SK-N-SH (cell line): ENCODE measurements at regions not wholly inside any gene's neighbourhood (a gene's known extent, or its start where the extent isn't known, plus 50 kb on each side); places are given as distances from the start of the nearest gene placed in this dataset.

Experiments used
- CTCF ChIA-PET: fragments of 300-600, 350-600 bp; formaldehyde crosslinking; extraction: SDS; loops from one replicate; lab custom pipeline; 2021; lab: Yijun Ruan, JAX
- POLR2A ChIA-PET: fragments of 350-600 bp; sonication (Branson Sonifier 250); formaldehyde crosslinking; extraction: SDS; loops from one replicate; lab custom pipeline; 2020; ENCODE audit warnings: antibody characterized with exemption, inconsistent platforms; lab: Yijun Ruan, JAX
- DNase-seq: peaks from one replicate; pipeline ENCODE4 v3.0.0; 2012
- H2AFZ ChIP-seq: fragments of 200-600 bp; sonication (generic); 2 replicates; pipeline ENCODE4 v1.8.1; 2016; ENCODE audit warnings: antibody characterized with exemption, mild to moderate bottlenecking, low read depth
- H3F3A ChIP-seq: fragments of 200-600 bp; sonication (generic); replicated peaks from 2 replicates; pipeline ENCODE3; 2016; ENCODE audit warnings: antibody characterized with exemption, mild to moderate bottlenecking; ENCODE audit not compliant: insufficient read depth
- H3K27ac ChIP-seq, 2 experiments: fragments of 200-500 bp in 1 of 2; fragments of 200-600 bp in 1 of 2; sonication (Bioruptor generic) in 1 of 2; sonication (generic), shearing (Covaris generic) in 1 of 2; 2 replicates each; pipeline versions ENCODE4 v1.5.1 to v1.6.1; 2014 to 2016; ENCODE audit warnings: low read depth in 2 of 2, inconsistent platforms in 1 of 2, low read length in 1 of 2, mild to moderate bottlenecking in 1 of 2, mixed read lengths in 1 of 2
- H3K27me3 ChIP-seq: fragments of 200-600 bp; sonication (generic), shearing (Covaris generic); 2 replicates; pipeline ENCODE4 v1.6.1; 2016; ENCODE audit warnings: mixed run types; ENCODE audit not compliant: insufficient read depth
- H3K36me3 ChIP-seq, 2 experiments: fragments of 200-500 bp in 1 of 2; fragments of 200-600 bp in 1 of 2; sonication (Bioruptor generic) in 1 of 2; sonication (generic) in 1 of 2; replicated peaks in 1 of 2; 2 replicates each; pipeline versions ENCODE3 to v1.5.1; 2014 to 2016; ENCODE audit warnings: low read length in 1 of 2, mild to moderate bottlenecking in 1 of 2; ENCODE audit not compliant: insufficient read depth in 2 of 2, control insufficient read depth in 1 of 2
- H3K4me1 ChIP-seq, 2 experiments: fragments of 200-500 bp in 1 of 2; fragments of 200-600 bp in 1 of 2; sonication (Bioruptor generic) in 1 of 2; sonication (generic), shearing (Covaris generic) in 1 of 2; 2 replicates each; pipeline versions ENCODE4 v1.5.1 to v1.6.1; 2014 to 2016; ENCODE audit warnings: low read depth in 1 of 2, low read length in 1 of 2, mixed run types in 1 of 2; ENCODE audit not compliant: insufficient read depth in 2 of 2, control insufficient read depth in 1 of 2
- H3K4me2 ChIP-seq: fragments of 200-600 bp; sonication (generic), shearing (Covaris generic); 2 replicates; pipeline ENCODE4 v1.6.1; 2017; ENCODE audit warnings: mixed run types
- H3K4me3 ChIP-seq, 2 experiments: fragments of 200-500 bp in 1 of 2; fragments of 200-600 bp in 1 of 2; sonication (Bioruptor generic) in 1 of 2; sonication (generic), shearing (Covaris generic) in 1 of 2; 2 replicates each; pipeline versions ENCODE4 v1.5.1 to v1.8.1; 2014 to 2016; ENCODE audit warnings: low read depth in 2 of 2, inconsistent platforms in 1 of 2, low read length in 1 of 2, mild to moderate bottlenecking in 1 of 2, mixed read lengths in 1 of 2, moderate library complexity in 1 of 2
- H3K79me2 ChIP-seq: fragments of 200-600 bp; sonication (generic); 2 replicates; pipeline ENCODE4 v1.8.1; 2017; ENCODE audit warnings: mild to moderate bottlenecking; ENCODE audit not compliant: insufficient read depth
- H3K9ac ChIP-seq: fragments of 200-600 bp; sonication (generic); 2 replicates; pipeline ENCODE4 v1.6.1; 2017; ENCODE audit warnings: mixed run types
- H3K9me2 ChIP-seq: fragments of 200-600 bp; sonication (generic); 2 replicates; pipeline ENCODE4 v1.6.1; 2017; ENCODE audit warnings: mixed run types
- H3K9me3 ChIP-seq: fragments of 200-600 bp; sonication (generic); 2 replicates; pipeline ENCODE4 v1.6.1; 2017; ENCODE audit warnings: mixed run types, mild to moderate bottlenecking, moderate library complexity
- H4K20me1 ChIP-seq: fragments of 200-600 bp; sonication (generic); 2 replicates; pipeline ENCODE4 v1.6.1; 2017; ENCODE audit warnings: mild to moderate bottlenecking, mixed run types; ENCODE audit not compliant: insufficient read depth
- ELF1 ChIP-seq: IDR thresholded peaks from 2 replicates; pipeline ENCODE4 v1.4.0; 2012
- EZH2phosphoT487 ChIP-seq: fragments of 200-600 bp; sonication (generic); IDR thresholded peaks from 2 replicates; pipeline ENCODE4 v1.6.1; 2017; ENCODE audit warnings: low read depth, mixed run types, mild to moderate bottlenecking, antibody characterized with exemption, moderate library complexity, borderline replicate concordance
- FOXJ3 ChIP-seq: sonication (generic); formaldehyde crosslinking; IDR thresholded peaks from 2 replicates; pipeline ENCODE4 v1.5.1; 2020; ENCODE audit warnings: mild to moderate bottlenecking, missing genetic modification reagents
- FOXM1 ChIP-seq: IDR thresholded peaks from 2 replicates; pipeline ENCODE4 v1.4.0; 2012; ENCODE audit warnings: low read depth, mild to moderate bottlenecking
- GABPA ChIP-seq: IDR thresholded peaks from 2 replicates; pipeline ENCODE4 v1.4.0; 2012; ENCODE audit warnings: low read depth, mild to moderate bottlenecking
- MEF2A ChIP-seq: IDR thresholded peaks from 2 replicates; pipeline ENCODE4 v1.4.0; 2012; ENCODE audit warnings: low read depth, borderline replicate concordance
- NFIC ChIP-seq: IDR thresholded peaks from 2 replicates; pipeline ENCODE4 v1.4.0; 2012; ENCODE audit warnings: borderline replicate concordance
- NRF1 ChIP-seq: IDR thresholded peaks from 2 replicates; pipeline ENCODE4 v1.6.1; 2012; ENCODE audit warnings: low read depth, mild to moderate bottlenecking, low read length
- RFX5 ChIP-seq: IDR thresholded peaks from 2 replicates; pipeline ENCODE4 v1.6.1; 2012; ENCODE audit warnings: mild to moderate bottlenecking, improper control_type of control experiment, low read length
- SIN3A ChIP-seq: IDR thresholded peaks from 2 replicates; pipeline ENCODE4 v1.6.1; 2012; ENCODE audit warnings: low read depth, mild to moderate bottlenecking, low read length, moderate library complexity, borderline replicate concordance
- SMC3 ChIP-seq: IDR thresholded peaks from 2 replicates; pipeline ENCODE4 v1.6.1; 2012; ENCODE audit warnings: low read depth, low read length, improper control_type of control experiment
- TCF12 ChIP-seq: IDR thresholded peaks from 2 replicates; pipeline ENCODE4 v1.4.0; 2012
- TEAD4 ChIP-seq: IDR thresholded peaks from 2 replicates; pipeline ENCODE4 v1.4.0; 2012; ENCODE audit warnings: mild to moderate bottlenecking, borderline replicate concordance; ENCODE audit not compliant: insufficient read depth
- WGBS: methylation state at CpG from one replicate; pipeline ENCODE4 v1.1.6; 2017; ENCODE audit warnings: low lambda C conversion rate; 5-methylcytosine and 5-hydroxymethylcytosine counted together
- TF ChIP-seq, protein P1 (sequence below): IDR thresholded peaks from 2 replicates; pipeline ENCODE4 v1.4.0; 2012; ENCODE audit warnings: low read depth, borderline replicate concordance
- TF ChIP-seq, protein P2 (sequence below): IDR thresholded peaks from 2 replicates; pipeline ENCODE4; 2012
- TF ChIP-seq, protein P3 (sequence below): fragments of 200-600 bp; sonication (generic); IDR thresholded peaks from 2 replicates; pipeline ENCODE4 v1.6.1; 2017; ENCODE audit warnings: antibody characterized with exemption, mild to moderate bottlenecking, moderate library complexity
- TF ChIP-seq, protein P4 (sequence below): fragments of 150-350 bp; IDR thresholded peaks from 2 replicates; pipeline ENCODE4 v1.6.1; 2016; ENCODE audit warnings: mild to moderate bottlenecking, low read depth, low read length
- TF ChIP-seq, protein P5 (sequence below): fragments of 150-350 bp; IDR thresholded peaks from 2 replicates; pipeline ENCODE4 v1.6.1; 2017; ENCODE audit warnings: antibody characterized with exemption, low read length, low read depth, borderline replicate concordance
- TF ChIP-seq, protein P6 (sequence below): IDR thresholded peaks from 2 replicates; pipeline ENCODE4 v1.4.0; 2012; ENCODE audit warnings: low read depth, borderline replicate concordance

DNA sequence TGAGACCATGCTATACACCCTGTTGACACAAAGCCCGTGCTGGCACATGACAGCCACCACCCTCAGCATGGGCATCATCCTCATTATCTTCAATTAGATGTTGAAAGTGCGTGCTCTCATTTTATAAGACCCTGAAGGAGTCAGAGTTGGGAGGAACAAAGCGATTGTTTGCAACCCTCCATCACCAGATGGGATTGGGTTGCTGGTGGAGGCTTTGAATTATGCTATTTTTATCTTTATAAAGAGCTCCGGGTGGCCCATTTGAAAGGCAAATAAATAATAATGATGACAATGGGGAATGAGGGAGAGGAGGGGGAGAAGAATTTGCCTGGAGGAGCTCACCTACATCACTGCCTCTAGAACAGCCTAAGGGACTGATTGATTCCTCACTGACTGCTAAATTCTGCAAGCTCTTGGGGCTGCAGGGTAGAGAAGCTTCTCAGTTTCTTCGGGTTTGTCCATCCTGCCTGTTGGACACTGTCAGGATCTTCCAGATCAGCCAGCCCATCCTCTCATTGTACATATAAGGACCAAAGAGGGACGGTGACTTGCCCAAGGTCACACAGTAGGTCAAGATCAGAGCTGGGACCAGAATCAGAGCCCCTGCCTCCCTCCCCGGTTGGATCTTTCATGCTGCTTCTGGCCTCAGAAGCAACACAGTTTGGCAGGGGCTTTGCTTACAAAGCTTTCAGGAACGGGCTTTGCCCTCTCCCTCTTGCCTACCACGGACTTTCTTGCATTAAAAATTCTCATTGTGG is 130.9 kb upstream of the ZBTB40 start:
- WGBS: 50% methylated on average over 9 of the region's 9 CpGs
- H3K4me2 ChIP-seq: no peak overlapping the region
- ChIA-PET CTCF (interaction anchor here (1.2 to 2.0 kb wide), 2 partner anchors 9 to 96 kb away, joined by 3 to 9 read pairs; no protein-coding TSS in a partner anchor), POLR2A (no interaction called here)
- H3K27me3 ChIP-seq: no peaks in the 10 kb centered on the region; the same call in 1 of the 2 replicates
- no peaks in the 10 kb centered on the region for H3K9me3 ChIP-seq
- no peak for TF ChIP-seq EZH2phosphoT487
- TF ChIP-seq, protein P1, sequence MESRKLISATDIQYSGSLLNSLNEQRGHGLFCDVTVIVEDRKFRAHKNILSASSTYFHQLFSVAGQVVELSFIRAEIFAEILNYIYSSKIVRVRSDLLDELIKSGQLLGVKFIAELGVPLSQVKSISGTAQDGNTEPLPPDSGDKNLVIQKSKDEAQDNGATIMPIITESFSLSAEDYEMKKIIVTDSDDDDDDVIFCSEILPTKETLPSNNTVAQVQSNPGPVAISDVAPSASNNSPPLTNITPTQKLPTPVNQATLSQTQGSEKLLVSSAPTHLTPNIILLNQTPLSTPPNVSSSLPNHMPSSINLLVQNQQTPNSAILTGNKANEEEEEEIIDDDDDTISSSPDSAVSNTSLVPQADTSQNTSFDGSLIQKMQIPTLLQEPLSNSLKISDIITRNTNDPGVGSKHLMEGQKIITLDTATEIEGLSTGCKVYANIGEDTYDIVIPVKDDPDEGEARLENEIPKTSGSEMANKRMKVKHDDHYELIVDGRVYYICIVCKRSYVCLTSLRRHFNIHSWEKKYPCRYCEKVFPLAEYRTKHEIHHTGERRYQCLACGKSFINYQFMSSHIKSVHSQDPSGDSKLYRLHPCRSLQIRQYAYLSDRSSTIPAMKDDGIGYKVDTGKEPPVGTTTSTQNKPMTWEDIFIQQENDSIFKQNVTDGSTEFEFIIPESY: no peak
- no peak for TF ChIP-seq ELF1
- TF ChIP-seq, protein P2, sequence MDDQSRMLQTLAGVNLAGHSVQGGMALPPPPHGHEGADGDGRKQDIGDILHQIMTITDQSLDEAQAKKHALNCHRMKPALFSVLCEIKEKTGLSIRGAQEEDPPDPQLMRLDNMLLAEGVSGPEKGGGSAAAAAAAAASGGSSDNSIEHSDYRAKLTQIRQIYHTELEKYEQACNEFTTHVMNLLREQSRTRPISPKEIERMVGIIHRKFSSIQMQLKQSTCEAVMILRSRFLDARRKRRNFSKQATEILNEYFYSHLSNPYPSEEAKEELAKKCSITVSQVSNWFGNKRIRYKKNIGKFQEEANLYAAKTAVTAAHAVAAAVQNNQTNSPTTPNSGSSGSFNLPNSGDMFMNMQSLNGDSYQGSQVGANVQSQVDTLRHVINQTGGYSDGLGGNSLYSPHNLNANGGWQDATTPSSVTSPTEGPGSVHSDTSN: no peak
- TF ChIP-seq, protein P3, sequence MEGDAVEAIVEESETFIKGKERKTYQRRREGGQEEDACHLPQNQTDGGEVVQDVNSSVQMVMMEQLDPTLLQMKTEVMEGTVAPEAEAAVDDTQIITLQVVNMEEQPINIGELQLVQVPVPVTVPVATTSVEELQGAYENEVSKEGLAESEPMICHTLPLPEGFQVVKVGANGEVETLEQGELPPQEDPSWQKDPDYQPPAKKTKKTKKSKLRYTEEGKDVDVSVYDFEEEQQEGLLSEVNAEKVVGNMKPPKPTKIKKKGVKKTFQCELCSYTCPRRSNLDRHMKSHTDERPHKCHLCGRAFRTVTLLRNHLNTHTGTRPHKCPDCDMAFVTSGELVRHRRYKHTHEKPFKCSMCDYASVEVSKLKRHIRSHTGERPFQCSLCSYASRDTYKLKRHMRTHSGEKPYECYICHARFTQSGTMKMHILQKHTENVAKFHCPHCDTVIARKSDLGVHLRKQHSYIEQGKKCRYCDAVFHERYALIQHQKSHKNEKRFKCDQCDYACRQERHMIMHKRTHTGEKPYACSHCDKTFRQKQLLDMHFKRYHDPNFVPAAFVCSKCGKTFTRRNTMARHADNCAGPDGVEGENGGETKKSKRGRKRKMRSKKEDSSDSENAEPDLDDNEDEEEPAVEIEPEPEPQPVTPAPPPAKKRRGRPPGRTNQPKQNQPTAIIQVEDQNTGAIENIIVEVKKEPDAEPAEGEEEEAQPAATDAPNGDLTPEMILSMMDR: no peak
- TF ChIP-seq, protein P4, sequence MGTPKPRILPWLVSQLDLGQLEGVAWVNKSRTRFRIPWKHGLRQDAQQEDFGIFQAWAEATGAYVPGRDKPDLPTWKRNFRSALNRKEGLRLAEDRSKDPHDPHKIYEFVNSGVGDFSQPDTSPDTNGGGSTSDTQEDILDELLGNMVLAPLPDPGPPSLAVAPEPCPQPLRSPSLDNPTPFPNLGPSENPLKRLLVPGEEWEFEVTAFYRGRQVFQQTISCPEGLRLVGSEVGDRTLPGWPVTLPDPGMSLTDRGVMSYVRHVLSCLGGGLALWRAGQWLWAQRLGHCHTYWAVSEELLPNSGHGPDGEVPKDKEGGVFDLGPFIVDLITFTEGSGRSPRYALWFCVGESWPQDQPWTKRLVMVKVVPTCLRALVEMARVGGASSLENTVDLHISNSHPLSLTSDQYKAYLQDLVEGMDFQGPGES: no peak
- TF ChIP-seq TEAD4: no peak
- TF ChIP-seq, protein P5, sequence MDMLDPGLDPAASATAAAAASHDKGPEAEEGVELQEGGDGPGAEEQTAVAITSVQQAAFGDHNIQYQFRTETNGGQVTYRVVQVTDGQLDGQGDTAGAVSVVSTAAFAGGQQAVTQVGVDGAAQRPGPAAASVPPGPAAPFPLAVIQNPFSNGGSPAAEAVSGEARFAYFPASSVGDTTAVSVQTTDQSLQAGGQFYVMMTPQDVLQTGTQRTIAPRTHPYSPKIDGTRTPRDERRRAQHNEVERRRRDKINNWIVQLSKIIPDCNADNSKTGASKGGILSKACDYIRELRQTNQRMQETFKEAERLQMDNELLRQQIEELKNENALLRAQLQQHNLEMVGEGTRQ: no peak
- no peak for TF ChIP-seq SMC3
- no peak for TF ChIP-seq MEF2A
- TF ChIP-seq GABPA: no peak
- TF ChIP-seq, protein P6, sequence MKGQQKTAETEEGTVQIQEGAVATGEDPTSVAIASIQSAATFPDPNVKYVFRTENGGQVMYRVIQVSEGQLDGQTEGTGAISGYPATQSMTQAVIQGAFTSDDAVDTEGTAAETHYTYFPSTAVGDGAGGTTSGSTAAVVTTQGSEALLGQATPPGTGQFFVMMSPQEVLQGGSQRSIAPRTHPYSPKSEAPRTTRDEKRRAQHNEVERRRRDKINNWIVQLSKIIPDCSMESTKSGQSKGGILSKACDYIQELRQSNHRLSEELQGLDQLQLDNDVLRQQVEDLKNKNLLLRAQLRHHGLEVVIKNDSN: no peak
- TF ChIP-seq TCF12: no peak
- no peak for TF ChIP-seq FOXJ3 (CRISPR knock-in tag)
- TF ChIP-seq NRF1: no peak
- TF ChIP-seq FOXM1: no peak
- no peak for TF ChIP-seq SIN3A
- TF ChIP-seq NFIC: no peak
- TF ChIP-seq RFX5: no peak
- H2AFZ ChIP-seq: no peak overlapping the region
- no peak overlapping the region for H3K9ac ChIP-seq
- H3K9me2 ChIP-seq: no peaks in the 10 kb centered on the region
- H3K4me3 ChIP-seq: no peak overlapping the region
- no peaks in the 10 kb centered on the region for H3F3A ChIP-seq
- no peak for DNase-seq
- H3K4me1 ChIP-seq: peaks cover 0 to 56% of the 10 kb centered on the region in 2 experiments; a peak in 2 of 4 replicates
- no peak overlapping the region for H3K27ac ChIP-seq
- no peaks in the 10 kb centered on the region for H4K20me1 ChIP-seq
- no peaks in the 10 kb centered on the region for H3K36me3 ChIP-seq
- no peaks in the 10 kb centered on the region for H3K79me2 ChIP-seq
